ENCODE measurements at regions not wholly inside any gene's neighbourhood (a gene's known extent, or its start where the extent isn't known, plus 50 kb on each side); places are given as distances from the start of the nearest gene placed in this dataset.

GRCh38 chr15:93282808-93283207, 193.8 kb upstream of the RGMA start:
- DNase-seq (ENCODE audit: low read depth in 2 of 2), result no peak

- DNase-seq (ENCODE audit: low read depth in 2 of 2), result no peak
These were observed 189.8 kb upstream of the RGMA start for GRCh38 chr15:93278783-93279182.

- no peak for DNase-seq (ENCODE audit: low read depth in 2 of 2)
These were observed 189.0 kb upstream of the RGMA start for GRCh38 chr15:93278006-93278405.

- no peak for DNase-seq (ENCODE audit: low read depth in 2 of 2)
These were observed 185.2 kb upstream of the RGMA start for GRCh38 chr15:93274257-93274656.

GRCh38 chr15:93271871-93272270, 182.9 kb upstream of the RGMA start:
- DNase-seq (ENCODE audit: low read depth in 2 of 2), result no peak

GRCh38 chr15:93270937-93271467, 182.0 kb upstream of the RGMA start:
- no peak for DNase-seq (ENCODE audit: low read depth in 2 of 2)

GRCh38 chr15:93268066-93268465, 179.1 kb upstream of the RGMA start:
- no peak for DNase-seq (ENCODE audit: low read depth in 2 of 2)

GRCh38 chr15:93266291-93266690, 177.3 kb upstream of the RGMA start:
- no peak for DNase-seq (ENCODE audit: low read depth in 2 of 2)

- no peak for DNase-seq (ENCODE audit: low read depth in 2 of 2)
These were observed 176.1 kb upstream of the RGMA start for GRCh38 chr15:93265111-93265556.

- no peak for DNase-seq (ENCODE audit: low read depth in 2 of 2)
These were observed 172.8 kb upstream of the RGMA start for GRCh38 chr15:93261845-93262244.

GRCh38 chr15:93257920-93258319, 168.9 kb upstream of the RGMA start:
- DNase-seq (ENCODE audit: low read depth in 2 of 2), result no peak

- DNase-seq (ENCODE audit: low read depth in 2 of 2), result no peak
These were observed 164.7 kb upstream of the RGMA start for GRCh38 chr15:93253681-93254080.

GRCh38 chr15:93252780-93253179, 163.8 kb upstream of the RGMA start:
- DNase-seq (ENCODE audit: low read depth in 2 of 2), result no peak

- no peak for DNase-seq (ENCODE audit: low read depth in 2 of 2)
These were observed 161.9 kb upstream of the RGMA start for GRCh38 chr15:93250950-93251349.

GRCh38 chr15:93250209-93250608, 161.2 kb upstream of the RGMA start:
- DNase-seq (ENCODE audit: low read depth in 2 of 2), result no peak

GRCh38 chr15:93249623-93250022, 160.6 kb upstream of the RGMA start:
- no peak for DNase-seq (ENCODE audit: low read depth in 2 of 2)

- DNase-seq (ENCODE audit: low read depth in 2 of 2), result no peak
These were observed 158.6 kb upstream of the RGMA start for GRCh38 chr15:93247466-93248121.

- DNase-seq (ENCODE audit: low read depth in 2 of 2), result no peak
These were observed 157.5 kb upstream of the RGMA start for GRCh38 chr15:93246266-93247242.

GRCh38 chr15:93245661-93246042, 156.6 kb upstream of the RGMA start:
- DNase-seq (ENCODE audit: low read depth in 2 of 2), result no peak

GRCh38 chr15:93244696-93245660, 156.0 kb upstream of the RGMA start:
- no peak for DNase-seq (ENCODE audit: low read depth in 2 of 2)

- DNase-seq (ENCODE audit: low read depth in 2 of 2), result no peak
These were observed 154.6 kb upstream of the RGMA start for GRCh38 chr15:93243573-93243972.

All from stimulated activated CD8-positive, alpha-beta memory T cell treated with anti-CD3 and anti-CD28 coated beads, Interleukin-7, amount 100 ng/mL, for 4 hours (primary cell).